K562 (cell line): ENCODE measurements at regions not wholly inside any gene's neighbourhood (a gene's known extent, or its start where the extent isn't known, plus 50 kb on each side); places are given as distances from the start of the nearest gene placed in this dataset.

Experiments
- ATAC-seq: fragments of 200-7000 bp; cut with Tn5 transposase; 3 replicates; pipeline ENCODE4 v1.9.1; 2020; ENCODE audit warnings: moderate library complexity
- BruUV-seq: library from RNA; stranded (reverse); fragments of 400-500 nt; replicated peaks from 2 replicates; lab custom pipeline; 2021; lab: Mats Ljungman, UMichigan
- CTCF ChIA-PET: fragments of 300-600 bp; formaldehyde crosslinking; extraction: SDS; loops from one replicate; lab custom pipeline; 2021; ENCODE audit warnings: low intra/inter-chr PET ratio; lab: Yijun Ruan, JAX
- POLR2A ChIA-PET: fragments of 300-600, 350-650 bp; sonication (Branson Sonifier 250); formaldehyde crosslinking; extraction: SDS; loops from one replicate; lab custom pipeline; 2021; ENCODE audit warnings: antibody characterized with exemption, inconsistent platforms; lab: Yijun Ruan, JAX
- DNase-seq, 4 experiments: peaks; one replicate each; pipeline versions ENCODE4 v3.0.0 to v3.0.0-alpha.2; 2011 to 2018; ENCODE audit warnings: low spot score in 3 of 4, mixed read lengths in 3 of 4; ENCODE audit errors: extremely low read depth in 1 of 4
- FAIRE-seq: peaks from 2 replicates; lab custom pipeline; 2011; peaks lifted over from hg19 to GRCh38; lab: Jason Lieb, UNC
- H2AFZ ChIP-seq: 2 replicates; pipeline ENCODE4 v1.6.0; 2011; ENCODE audit warnings: low read depth, low read length, control low read depth, inconsistent platforms
- H3K27ac ChIP-seq: fragments of 200-600 bp; 3 replicates; pipeline ENCODE4 v1.8.0; 2011; ENCODE audit warnings: low read depth, mild to moderate bottlenecking, control low read depth, inconsistent platforms, low read length, moderate library complexity, mixed read lengths; ENCODE audit errors: extremely low read depth
- H3K27me3 ChIP-seq, 2 experiments: fragments of 300-600 bp in 1 of 2; 2 replicates in 1 of 2; 3 replicates in 1 of 2; pipeline versions ENCODE4 v1.6.0 to v1.8.0; 2011; ENCODE audit warnings: inconsistent platforms in 2 of 2, low read length in 2 of 2, mild to moderate bottlenecking in 1 of 2, mixed read lengths in 1 of 2, moderate library complexity in 1 of 2; ENCODE audit not compliant: control insufficient read depth in 2 of 2, insufficient read depth in 2 of 2
- H3K36me3 ChIP-seq: fragments of 300-600 bp; 3 replicates; pipeline ENCODE4 v1.8.0; 2011; ENCODE audit warnings: mild to moderate bottlenecking, low read length, inconsistent platforms; ENCODE audit not compliant: control insufficient read depth, insufficient read depth
- H3K4me1 ChIP-seq, 2 experiments: fragments of 200-600 bp in 1 of 2; replicated peaks in 1 of 2; 2 replicates in 1 of 2; 3 replicates in 1 of 2; pipeline versions ENCODE4 v1.5.1 to v1.8.0; 2011; ENCODE audit warnings: inconsistent platforms in 2 of 2, low read length in 2 of 2, mild to moderate bottlenecking in 1 of 2, mixed read lengths in 1 of 2, moderate library complexity in 1 of 2; ENCODE audit not compliant: control insufficient read depth in 2 of 2, insufficient read depth in 2 of 2
- H3K4me2 ChIP-seq: 2 replicates; pipeline ENCODE4 v1.6.1; 2011; ENCODE audit warnings: low read length, control low read depth, inconsistent platforms, mixed read lengths; ENCODE audit not compliant: insufficient read depth
- H3K4me3 ChIP-seq: fragments of 200-600 bp; sonication (generic), shearing (Covaris generic); 2 replicates; pipeline ENCODE4 v1.5.1; 2016; ENCODE audit warnings: control low read depth, inconsistent platforms
- H3K79me2 ChIP-seq: fragments of 200-600 bp; 3 replicates; pipeline ENCODE4 v1.8.0; 2011; ENCODE audit warnings: low read length, inconsistent platforms; ENCODE audit not compliant: control insufficient read depth, insufficient read depth
- H3K9ac ChIP-seq, 2 experiments: 2 replicates each; pipeline versions ENCODE4 v1.6.0 to v1.6.1; 2011; ENCODE audit warnings: low read depth in 2 of 2, low read length in 2 of 2, control low read depth in 1 of 2, inconsistent platforms in 1 of 2, mild to moderate bottlenecking in 1 of 2, mixed read lengths in 1 of 2; ENCODE audit not compliant: insufficient read depth in 1 of 2
- H3K9me1 ChIP-seq: one replicate; pipeline ENCODE4 v1.6.0; 2011; ENCODE audit warnings: inconsistent platforms, mild to moderate bottlenecking, low read length, moderate library complexity; ENCODE audit not compliant: control insufficient read depth, insufficient read depth
- H3K9me3 ChIP-seq: replicated peaks from 2 replicates; pipeline ENCODE4 v1.5.1; 2011; ENCODE audit warnings: low read depth, low read length, inconsistent platforms; ENCODE audit not compliant: control insufficient read depth, insufficient read depth
- H4K20me1 ChIP-seq: replicated peaks from 2 replicates; pipeline ENCODE4 v1.6.1; 2011; ENCODE audit warnings: low read length, inconsistent platforms, mixed read lengths; ENCODE audit not compliant: control insufficient read depth, insufficient read depth
- ADNP ChIP-seq: fragments of 200-800 bp; sonication (Bioruptor generic); IDR thresholded peaks from 2 replicates; pipeline ENCODE4 v1.6.1; 2016; ENCODE audit warnings: missing genetic modification characterization, missing compliant biosample characterization
- BCOR ChIP-seq: fragments of 450-650 bp; IDR thresholded peaks from 2 replicates; pipeline ENCODE4 v1.6.1; 2016
- CC2D1A ChIP-seq: fragments of 450-650 bp; IDR thresholded peaks from 2 replicates; pipeline ENCODE4 v1.6.1; 2017; ENCODE audit warnings: mild to moderate bottlenecking
- GTF2F1 ChIP-seq: IDR thresholded peaks from 2 replicates; pipeline ENCODE4 v1.6.1; 2011; ENCODE audit warnings: low read depth, low read length, improper control_type of control experiment
- HMG20B ChIP-seq: fragments of 250-450 bp; sonication (Bioruptor Pico); IDR thresholded peaks from 2 replicates; pipeline ENCODE4 v1.5.0; 2021; ENCODE audit warnings: mild to moderate bottlenecking
- NR4A1 ChIP-seq, 2 experiments: fragments of 250-450 bp in 1 of 2; fragments of 450-650 bp in 1 of 2; sonication (Bioruptor Pico) in 1 of 2; IDR thresholded peaks; 2 replicates each; pipeline versions ENCODE4 v1.4.0 to v1.6.1; 2016 to 2020; ENCODE audit warnings: mild to moderate bottlenecking in 2 of 2, missing compliant biosample characterization in 1 of 2, missing genetic modification characterization in 1 of 2, moderate library complexity in 1 of 2
- RAD21 ChIP-seq, 2 experiments: fragments of 250-450 bp in 1 of 2; fragments of 450-650 bp in 1 of 2; sonication (Bioruptor Pico) in 1 of 2; formaldehyde crosslinking in 1 of 2; IDR thresholded peaks in 1 of 2; conservative IDR thresholded peaks in 1 of 2; 2 replicates each; pipeline versions ENCODE4 v1.4.0 to v1.8.0; 2020 to 2022; ENCODE audit warnings: mild to moderate bottlenecking in 2 of 2, moderate library complexity in 1 of 2
- SNIP1 ChIP-seq: fragments of 450-650 bp; IDR thresholded peaks from 2 replicates; pipeline ENCODE4 v1.7.1; 2017; ENCODE audit warnings: low read depth, mild to moderate bottlenecking
- TEAD2 ChIP-seq: fragments of 450-650 bp; IDR thresholded peaks from 2 replicates; pipeline ENCODE4 v1.6.1; 2016; ENCODE audit warnings: missing genetic modification characterization, control low read depth, missing compliant biosample characterization
- TEAD4 ChIP-seq, 2 experiments: sonication (generic) in 1 of 2; formaldehyde crosslinking in 1 of 2; IDR thresholded peaks; 2 replicates each; pipeline versions ENCODE4 v1.6.1 to v1.8.0; 2012 to 2022; ENCODE audit warnings: borderline replicate concordance in 1 of 2, inconsistent platforms in 1 of 2, low read length in 1 of 2, mild to moderate bottlenecking in 1 of 2, missing genetic modification reagents in 1 of 2
- TRIM24 ChIP-seq, 2 experiments: fragments of 450-650 bp; IDR thresholded peaks; 2 replicates each; pipeline ENCODE4 v1.6.1; 2016
- XRCC5 ChIP-seq: fragments of 200-400 bp; formaldehyde crosslinking; IDR thresholded peaks from 2 replicates; pipeline ENCODE4 v1.6.1; 2017; ENCODE audit warnings: low read depth, mild to moderate bottlenecking, low read length
- ZNF134 ChIP-seq: fragments of 250-450 bp; sonication (Bioruptor Pico); conservative IDR thresholded peaks from 2 replicates; pipeline ENCODE4 v1.4.0; 2020
- ZNF316 ChIP-seq: fragments of 450-650 bp; IDR thresholded peaks from 2 replicates; pipeline ENCODE4 v1.6.1; 2016
- ZNF644 ChIP-seq: fragments of 200-800 bp; sonication (Bioruptor generic); IDR thresholded peaks from 2 replicates; pipeline ENCODE4 v1.6.1; 2016; ENCODE audit warnings: low read depth, missing genetic modification characterization, missing compliant biosample characterization
- WGBS: fragments of 100-300 bp; shearing (Covaris generic); methylation state at CpG from one replicate; pipeline ENCODE4 v1.1.6; 2016; ENCODE audit warnings: low coverage, mixed read lengths; ENCODE audit not compliant: insufficient coverage; ENCODE audit errors: missing lambda C conversion rate; 5-methylcytosine and 5-hydroxymethylcytosine counted together
- in situ Hi-C: fragments of 300-500 bp; cut with MboI; formaldehyde crosslinking; loops from 4 replicates; pipeline ENCODE4 v1.15.0; 2018; ENCODE audit warnings: inconsistent platforms, mixed read lengths
- intact Hi-C: fragments of 100-400 bp; cut with micrococcal nuclease; formaldehyde crosslinking; loops from 2 replicates; pipeline ENCODE4 v1.14.2; 2022
- TF ChIP-seq, protein P1 (sequence below): fragments of 250-450 bp; sonication (Bioruptor Pico); IDR thresholded peaks from 2 replicates; pipeline ENCODE4 v1.5.0; 2021
- TF ChIP-seq, protein P2 (sequence below): sonication (generic); formaldehyde crosslinking; IDR thresholded peaks from 2 replicates; pipeline ENCODE4 v1.8.1; 2023; ENCODE audit warnings: mild to moderate bottlenecking, missing genetic modification reagents

DNA sequence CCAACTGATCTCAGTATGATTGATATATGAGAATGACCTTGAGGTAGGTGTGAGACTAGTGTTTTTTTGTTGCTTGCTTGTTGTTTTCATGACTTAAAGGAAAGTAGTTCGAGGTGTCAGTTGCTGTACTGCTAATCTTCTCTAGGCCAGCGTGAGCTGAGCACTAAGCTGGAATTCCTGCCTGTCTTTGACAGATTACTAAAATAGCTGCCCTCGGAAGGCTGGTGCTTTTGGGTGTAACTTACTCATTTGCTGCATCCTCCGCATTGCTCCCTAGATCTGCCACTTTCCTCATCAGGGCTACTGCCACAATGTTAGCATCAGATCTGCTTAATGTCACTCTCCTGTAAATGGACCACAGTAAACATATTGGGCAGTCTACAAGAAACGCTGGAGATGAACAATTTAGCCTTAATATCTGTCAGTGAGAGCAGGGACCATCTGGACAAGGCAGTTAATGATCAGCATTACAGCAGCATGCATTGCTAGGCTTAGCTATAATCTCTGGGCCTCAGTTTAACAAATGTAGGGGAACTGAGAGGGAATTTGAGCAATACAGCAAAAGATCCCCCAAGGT is 106.6 kb upstream of the CDH6 start:
- CTCF ChIA-PET, result no interaction called here
- Histone ChIP-seq H3K4me2 (no peak overlapping the region), H2AFZ (no peak overlapping the region), H4K20me1 (no peaks in the 10 kb centered on the region), H3K79me2 (no peaks in the 10 kb centered on the region), H3K9ac (no peak overlapping the region), H3K9me1 (no peaks in the 10 kb centered on the region), H3K4me1 (no peaks in the 10 kb centered on the region), H3K9me3 (peaks cover 3% of the 10 kb centered on the region), H3K27ac (no peak overlapping the region), H3K4me3 (no peak overlapping the region), H3K27me3 (no peaks in the 10 kb centered on the region), H3K36me3 (no peaks in the 10 kb centered on the region)
- FAIRE-seq, result no peak
- POLR2A ChIA-PET, result no interaction called here
- WGBS, result 1% methylated on average over 5 of the region's 5 CpGs
- no peak for TF ChIP-seq ADNP (tag)
- no peak for TF ChIP-seq ZNF316
- no peak for TF ChIP-seq ZNF134 (CRISPR knock-in tag)
- no peak for TF ChIP-seq ZNF644 (tag)
- TF ChIP-seq CC2D1A, result no peak
- no peak for TF ChIP-seq XRCC5
- no peak for TF ChIP-seq GTF2F1
- TF ChIP-seq TEAD2 (tag), result no peak
- no TSS peak for BruUV-seq
- no peak for ATAC-seq
- no peak for DNase-seq
- intact Hi-C loops, result no loop called here
- in situ Hi-C loops, result no loop called here

DNA sequence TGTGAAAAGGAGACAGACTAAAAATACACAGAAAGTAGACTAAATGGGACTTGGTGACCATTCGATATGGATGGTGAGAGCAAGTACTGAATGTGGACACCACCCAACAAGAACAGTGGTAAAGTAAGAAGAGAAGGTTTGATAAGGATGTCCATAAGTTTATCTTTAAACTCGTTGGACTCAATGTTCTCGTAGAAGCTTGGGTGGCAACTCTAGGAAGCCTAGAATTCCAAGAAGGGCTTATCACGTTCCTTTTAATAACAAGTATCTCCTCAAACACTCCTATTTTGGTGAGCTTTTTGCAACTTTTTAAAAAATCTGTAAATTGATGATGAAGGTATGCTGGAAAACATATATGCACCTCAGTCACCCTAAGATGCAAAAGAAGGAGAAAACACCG is 108.6 kb upstream of the CDH6 start:
- Histone ChIP-seq H3K4me3 (no peak overlapping the region), H3K27ac (no peak overlapping the region), H4K20me1 (no peaks in the 10 kb centered on the region), H3K4me1 (no peaks in the 10 kb centered on the region), H3K27me3 (no peaks in the 10 kb centered on the region), H3K36me3 (no peaks in the 10 kb centered on the region), H3K9ac (no peak overlapping the region), H2AFZ (no peak overlapping the region), H3K9me1 (no peaks in the 10 kb centered on the region), H3K4me2 (no peak overlapping the region), H3K9me3 (no peaks in the 10 kb centered on the region), H3K79me2 (no peaks in the 10 kb centered on the region)
- CTCF ChIA-PET, result no interaction called here
- ATAC-seq (no peak), FAIRE-seq (no peak), DNase-seq (no peak)
- POLR2A ChIA-PET, result no interaction called here
- in situ Hi-C loops (no loop called here), intact Hi-C loops (no loop called here)
- 0% methylated on average over 5 of the region's 5 CpGs for WGBS
- no TSS peak for BruUV-seq
- TF ChIP-seq BCOR (no peak), SNIP1 (no peak), NR4A1 (CRISPR knock-in tag; IDR thresholded peaks at IDR 0.05) (no peak), NR4A1 (tag; IDR thresholded peaks at IDR 0.05) (no peak), TEAD4 (IDR thresholded peaks at IDR 0.05; ENCODE audit: low read length) (no peak), TEAD4 (CRISPR knock-in tag; IDR thresholded peaks at IDR 0.05; ENCODE audit: borderline replicate concordance) (no peak), TRIM24 (IDR thresholded peaks at IDR 0.05) (no peak), RAD21 (CRISPR knock-in tag; conservative IDR thresholded peaks at IDR 0.05 in 1 of 2, IDR thresholded peaks at IDR 0.05 in 1 of 2) (no peak), HMG20B (CRISPR knock-in tag) (no peak)
- TF ChIP-seq, protein P1, sequence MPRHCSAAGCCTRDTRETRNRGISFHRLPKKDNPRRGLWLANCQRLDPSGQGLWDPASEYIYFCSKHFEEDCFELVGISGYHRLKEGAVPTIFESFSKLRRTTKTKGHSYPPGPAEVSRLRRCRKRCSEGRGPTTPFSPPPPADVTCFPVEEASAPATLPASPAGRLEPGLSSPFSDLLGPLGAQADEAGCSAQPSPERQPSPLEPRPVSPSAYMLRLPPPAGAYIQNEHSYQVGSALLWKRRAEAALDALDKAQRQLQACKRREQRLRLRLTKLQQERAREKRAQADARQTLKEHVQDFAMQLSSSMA (CRISPR knock-in tag), result no peak
- TF ChIP-seq, protein P2, sequence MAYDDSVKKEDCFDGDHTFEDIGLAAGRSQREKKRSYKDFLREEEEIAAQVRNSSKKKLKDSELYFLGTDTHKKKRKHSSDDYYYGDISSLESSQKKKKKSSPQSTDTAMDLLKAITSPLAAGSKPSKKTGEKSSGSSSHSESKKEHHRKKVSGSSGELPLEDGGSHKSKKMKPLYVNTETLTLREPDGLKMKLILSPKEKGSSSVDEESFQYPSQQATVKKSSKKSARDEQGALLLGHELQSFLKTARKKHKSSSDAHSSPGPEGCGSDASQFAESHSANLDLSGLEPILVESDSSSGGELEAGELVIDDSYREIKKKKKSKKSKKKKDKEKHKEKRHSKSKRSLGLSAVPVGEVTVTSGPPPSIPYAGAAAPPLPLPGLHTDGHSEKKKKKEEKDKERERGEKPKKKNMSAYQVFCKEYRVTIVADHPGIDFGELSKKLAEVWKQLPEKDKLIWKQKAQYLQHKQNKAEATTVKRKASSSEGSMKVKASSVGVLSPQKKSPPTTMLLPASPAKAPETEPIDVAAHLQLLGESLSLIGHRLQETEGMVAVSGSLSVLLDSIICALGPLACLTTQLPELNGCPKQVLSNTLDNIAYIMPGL (CRISPR knock-in tag), result no peak
